ENCODE measurements at regions not wholly inside any gene's neighbourhood (a gene's known extent, or its start where the extent isn't known, plus 50 kb on each side); places are given as distances from the start of the nearest gene placed in this dataset.

DNA sequence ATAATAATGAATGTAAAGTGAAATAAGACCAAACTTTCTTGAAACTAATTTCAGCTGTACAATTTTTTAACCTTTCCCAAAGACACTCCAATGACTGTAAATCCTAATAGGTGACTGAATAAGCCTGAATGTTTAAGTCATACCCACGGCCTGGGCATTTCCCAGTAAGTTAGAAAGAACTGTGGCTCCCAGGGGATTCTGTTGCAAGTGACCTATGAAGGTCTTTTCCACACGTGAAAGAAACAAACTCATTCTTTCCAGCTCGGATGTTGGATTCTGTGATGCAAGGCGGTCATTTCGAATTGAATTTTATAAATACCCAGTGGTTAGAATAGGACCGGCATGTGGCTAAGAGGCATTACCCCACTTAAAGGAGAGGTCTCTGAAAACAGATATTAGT is 1134.4 kb downstream of the GALC start:
- H3K9me3 Mint-ChIP-seq (ENCODE audit: unreplicated experiment), result no peaks in the 10 kb centered on the region
- TF ChIP-seq, protein P1, sequence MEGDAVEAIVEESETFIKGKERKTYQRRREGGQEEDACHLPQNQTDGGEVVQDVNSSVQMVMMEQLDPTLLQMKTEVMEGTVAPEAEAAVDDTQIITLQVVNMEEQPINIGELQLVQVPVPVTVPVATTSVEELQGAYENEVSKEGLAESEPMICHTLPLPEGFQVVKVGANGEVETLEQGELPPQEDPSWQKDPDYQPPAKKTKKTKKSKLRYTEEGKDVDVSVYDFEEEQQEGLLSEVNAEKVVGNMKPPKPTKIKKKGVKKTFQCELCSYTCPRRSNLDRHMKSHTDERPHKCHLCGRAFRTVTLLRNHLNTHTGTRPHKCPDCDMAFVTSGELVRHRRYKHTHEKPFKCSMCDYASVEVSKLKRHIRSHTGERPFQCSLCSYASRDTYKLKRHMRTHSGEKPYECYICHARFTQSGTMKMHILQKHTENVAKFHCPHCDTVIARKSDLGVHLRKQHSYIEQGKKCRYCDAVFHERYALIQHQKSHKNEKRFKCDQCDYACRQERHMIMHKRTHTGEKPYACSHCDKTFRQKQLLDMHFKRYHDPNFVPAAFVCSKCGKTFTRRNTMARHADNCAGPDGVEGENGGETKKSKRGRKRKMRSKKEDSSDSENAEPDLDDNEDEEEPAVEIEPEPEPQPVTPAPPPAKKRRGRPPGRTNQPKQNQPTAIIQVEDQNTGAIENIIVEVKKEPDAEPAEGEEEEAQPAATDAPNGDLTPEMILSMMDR (IDR thresholded peaks at IDR 0.05; ENCODE audit: partially characterized antibody, unreplicated experiment), result no peak
- H3K4me1 Mint-ChIP-seq (ENCODE audit: low read depth, unreplicated experiment), result no peaks in the 10 kb centered on the region
- H3K4me3 Mint-ChIP-seq (ENCODE audit: unreplicated experiment), result no peak overlapping the region
- DNase-seq, result no peak
- no peaks in the 10 kb centered on the region for H3K36me3 Mint-ChIP-seq (ENCODE audit: unreplicated experiment)
- H3K27ac Mint-ChIP-seq (ENCODE audit: unreplicated experiment), result no peak overlapping the region
- H3K27me3 Mint-ChIP-seq (ENCODE audit: unreplicated experiment), result no peaks in the 10 kb centered on the region

DNA sequence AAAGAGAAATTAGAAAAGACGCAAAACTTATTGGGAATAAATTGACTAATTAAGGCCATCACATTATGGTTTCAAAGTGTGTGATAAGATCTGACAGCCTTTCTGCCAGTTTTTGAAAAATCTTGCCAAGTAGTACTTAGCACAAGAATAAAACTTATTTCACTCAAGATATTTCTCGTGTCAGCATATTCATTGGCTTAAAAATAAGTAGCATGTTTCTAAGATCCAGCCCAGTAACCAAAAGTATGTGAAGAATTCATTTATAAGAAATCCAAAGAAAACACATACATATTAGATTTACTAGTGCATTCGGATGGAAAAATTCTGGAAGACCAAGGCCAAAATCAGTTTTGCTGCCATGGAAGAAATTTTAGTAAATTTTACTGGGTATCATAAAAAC is 1135.0 kb downstream of the GALC start:
- H3K4me1 Mint-ChIP-seq (ENCODE audit: low read depth, unreplicated experiment), result no peaks in the 10 kb centered on the region
- no peaks in the 10 kb centered on the region for H3K27me3 Mint-ChIP-seq (ENCODE audit: unreplicated experiment)
- no peak overlapping the region for H3K27ac Mint-ChIP-seq (ENCODE audit: unreplicated experiment)
- no peak overlapping the region for H3K4me3 Mint-ChIP-seq (ENCODE audit: unreplicated experiment)
- H3K36me3 Mint-ChIP-seq (ENCODE audit: unreplicated experiment), result no peaks in the 10 kb centered on the region
- no peak for DNase-seq
- H3K9me3 Mint-ChIP-seq (ENCODE audit: unreplicated experiment), result no peaks in the 10 kb centered on the region
- TF ChIP-seq, protein P1 (IDR thresholded peaks at IDR 0.05; ENCODE audit: partially characterized antibody, unreplicated experiment), result no peak

DNA sequence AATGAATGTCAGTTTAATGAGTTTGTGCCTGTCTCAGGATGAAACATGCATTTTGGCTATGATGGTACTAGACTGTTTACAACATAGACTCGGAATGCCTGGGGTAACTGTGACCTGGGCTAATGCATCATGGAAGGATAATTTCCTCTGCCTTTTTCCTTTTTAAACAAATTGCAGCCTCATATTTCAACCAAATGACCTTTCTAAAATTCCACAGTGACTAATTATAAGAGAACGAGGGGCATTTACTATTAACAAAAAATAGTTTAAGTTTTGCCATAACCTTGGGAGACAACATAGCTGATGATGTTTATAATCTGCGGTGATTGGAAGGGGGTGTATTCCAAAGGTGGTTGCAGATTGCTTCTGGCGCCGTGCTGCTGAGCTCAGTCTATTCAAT is 1140.5 kb downstream of the GALC start:
- no peaks in the 10 kb centered on the region for H3K36me3 Mint-ChIP-seq (ENCODE audit: unreplicated experiment)
- no peaks in the 10 kb centered on the region for H3K9me3 Mint-ChIP-seq (ENCODE audit: unreplicated experiment)
- no peak for DNase-seq
- no peaks in the 10 kb centered on the region for H3K27me3 Mint-ChIP-seq (ENCODE audit: unreplicated experiment)
- TF ChIP-seq, protein P1 (IDR thresholded peaks at IDR 0.05; ENCODE audit: partially characterized antibody, unreplicated experiment), result no peak
- no peaks in the 10 kb centered on the region for H3K4me1 Mint-ChIP-seq (ENCODE audit: low read depth, unreplicated experiment)
- H3K4me3 Mint-ChIP-seq (ENCODE audit: unreplicated experiment), result no peak overlapping the region
- no peak overlapping the region for H3K27ac Mint-ChIP-seq (ENCODE audit: unreplicated experiment)

DNA sequence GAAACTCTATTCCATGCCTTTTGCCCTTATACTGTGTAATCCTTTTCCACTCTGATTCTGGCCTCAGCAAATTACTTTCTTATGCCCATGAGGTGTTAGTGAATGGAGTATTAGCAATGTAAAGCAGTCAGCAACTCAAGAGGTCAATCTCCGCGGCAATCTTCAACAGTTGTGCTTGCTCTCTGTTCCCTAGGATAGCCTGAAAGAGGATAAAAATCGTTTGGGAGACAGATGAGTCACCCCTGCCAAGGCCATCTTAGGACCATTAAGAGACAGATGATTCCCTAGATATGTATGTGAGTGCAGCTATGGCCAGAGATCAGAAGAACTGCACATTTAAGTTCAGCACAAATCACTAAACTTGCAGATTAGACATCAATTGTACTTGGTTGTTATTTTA is 1145.8 kb downstream of the GALC start:
- DNase-seq, result no peak
- Mint-ChIP-seq H3K4me1 (ENCODE audit: low read depth, unreplicated experiment) (no peaks in the 10 kb centered on the region), H3K9me3 (ENCODE audit: unreplicated experiment) (no peaks in the 10 kb centered on the region), H3K27me3 (ENCODE audit: unreplicated experiment) (no peaks in the 10 kb centered on the region), H3K36me3 (ENCODE audit: unreplicated experiment) (no peaks in the 10 kb centered on the region), H3K27ac (ENCODE audit: unreplicated experiment) (no peak overlapping the region), H3K4me3 (ENCODE audit: unreplicated experiment) (no peak overlapping the region)
- TF ChIP-seq, protein P1 (IDR thresholded peaks at IDR 0.05; ENCODE audit: partially characterized antibody, unreplicated experiment), result no peak

DNA sequence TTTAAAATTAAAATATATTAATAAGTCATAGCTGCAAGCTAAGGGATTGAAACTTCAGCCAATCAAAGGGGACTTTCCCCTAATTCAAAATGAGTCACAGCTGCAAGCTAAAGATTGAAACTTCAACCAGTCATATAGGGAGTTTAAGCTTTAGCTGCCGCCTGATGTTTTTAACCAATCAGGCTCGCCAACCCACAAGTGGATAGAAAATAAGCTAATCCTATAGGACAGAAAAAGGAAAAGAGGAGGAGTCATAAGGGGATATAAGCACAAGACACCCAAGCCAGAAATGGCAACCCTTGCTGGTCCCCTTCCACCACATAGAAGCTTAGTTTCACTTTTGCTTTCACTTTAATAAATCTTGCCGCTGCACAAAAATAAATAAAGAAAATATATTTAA is 1154.6 kb downstream of the GALC start:
- Mint-ChIP-seq H3K9me3 (ENCODE audit: unreplicated experiment) (no peaks in the 10 kb centered on the region), H3K4me1 (ENCODE audit: low read depth, unreplicated experiment) (no peaks in the 10 kb centered on the region), H3K27ac (ENCODE audit: unreplicated experiment) (no peak overlapping the region), H3K36me3 (ENCODE audit: unreplicated experiment) (no peaks in the 10 kb centered on the region), H3K4me3 (ENCODE audit: unreplicated experiment) (no peak overlapping the region), H3K27me3 (ENCODE audit: unreplicated experiment) (no peaks in the 10 kb centered on the region)
- TF ChIP-seq, protein P1 (IDR thresholded peaks at IDR 0.05; ENCODE audit: partially characterized antibody, unreplicated experiment), result no peak
- DNase-seq, result no peak

Measured in glutamatergic neuron (in vitro differentiated cells).